ENCODE measurements at regions not wholly inside any gene's neighbourhood (a gene's known extent, or its start where the extent isn't known, plus 50 kb on each side); places are given as distances from the start of the nearest gene placed in this dataset.
"Not testable (repeated sequence)": the region's sequence is repeated elsewhere in the genome, so short reads cannot be mapped to it uniquely, and the experiment has no call there.

- intact Hi-C loops (cut with DNase I); H3K27me3 ChIP-seq; H3K27ac ChIP-seq; H3K9me3 ChIP-seq; H3K36me3 ChIP-seq; ATAC-seq; H3K4me1 ChIP-seq; H3K4me3 ChIP-seq; DNase-seq: not testable (repeated sequence)
- WGBS, 2 donors: 46 to 64% methylated on average over 14 to 21 of the region's 41 CpGs
Measured at GRCh38 chr7:63694296-63694695, 304.4 kb upstream of the ZNF722 start.

Small RNAs in the stretch of these regions (microRNA-seq; reads per million reads assigned to microRNA genes)
- 0 reads per million in 2 donors for gene MIR4283-2

Data from heart right ventricle (tissue), 16 donors.